H1 (cell line): ENCODE measurements at regions not wholly inside any gene's neighbourhood (a gene's known extent, or its start where the extent isn't known, plus 50 kb on each side); places are given as distances from the start of the nearest gene placed in this dataset.

ENCODE experiments used
- CTCF ChIA-PET: fragments of 300-600 bp; sonication (Branson Sonifier 250); formaldehyde crosslinking; loops from one replicate; lab custom pipeline; 2021; ENCODE audit not compliant: partially characterized antibody; lab: Charles Lee
- POLR2A ChIA-PET: fragments of 300-600 bp; sonication (Branson Sonifier 250); formaldehyde crosslinking; loops from one replicate; lab custom pipeline; 2021; ENCODE audit warnings: inconsistent platforms; ENCODE audit not compliant: partially characterized antibody; lab: Charles Lee
- DNase-seq, 2 experiments: peaks; one replicate each; pipeline versions ENCODE4 v3.0.0 to v3.0.0-alpha.2; 2010 to 2022; ENCODE audit warnings: low spot score in 2 of 2, low read depth in 1 of 2, mixed read lengths in 1 of 2
- FAIRE-seq: peaks from 2 replicates; lab custom pipeline; 2011; peaks lifted over from hg19 to GRCh38; lab: Jason Lieb, UNC
- H2AFZ ChIP-seq: 2 replicates; pipeline ENCODE4 v1.8.1; 2012; ENCODE audit warnings: low read length, inconsistent platforms
- H2AK5ac ChIP-seq: 2 replicates; pipeline ENCODE4 v1.6.1; 2013; ENCODE audit warnings: low read depth, low read length
- H2BK120ac ChIP-seq: replicated peaks from 2 replicates; pipeline ENCODE3; 2013; ENCODE audit warnings: low read depth, low read length, inconsistent platforms
- H2BK12ac ChIP-seq: 2 replicates; pipeline ENCODE4 v1.6.1; 2013; ENCODE audit warnings: low read depth, low read length
- H2BK15ac ChIP-seq: 2 replicates; pipeline ENCODE4 v1.6.1; 2013; ENCODE audit warnings: low read length
- H2BK20ac ChIP-seq: 2 replicates; pipeline ENCODE4 v1.6.1; 2013; ENCODE audit warnings: low read length
- H2BK5ac ChIP-seq: 2 replicates; pipeline ENCODE4 v1.6.1; 2013; ENCODE audit warnings: low read depth, low read length
- H3K14ac ChIP-seq: 2 replicates; pipeline ENCODE4 v1.6.1; 2013; ENCODE audit warnings: inconsistent platforms; ENCODE audit not compliant: insufficient read length
- H3K18ac ChIP-seq: 2 replicates; pipeline ENCODE4 v1.6.1; 2013; ENCODE audit warnings: low read length; ENCODE audit errors: extremely low read depth
- H3K23ac ChIP-seq: 2 replicates; pipeline ENCODE4 v1.6.1; 2013; ENCODE audit warnings: inconsistent platforms; ENCODE audit not compliant: insufficient read length
- H3K23me2 ChIP-seq: 2 replicates; pipeline ENCODE4 v1.6.1; 2013; ENCODE audit warnings: low read depth, low read length
- H3K27ac ChIP-seq: 2 replicates; pipeline ENCODE4 v1.6.1; 2011; ENCODE audit warnings: low read depth, low read length, inconsistent platforms
- H3K27me3 ChIP-seq, 4 experiments: replicated peaks in 1 of 4; 1 replicate in 1 of 4; 2 replicates in 3 of 4; pipeline versions ENCODE4 v1.6.1 to v1.8.1; 2011 to 2013; ENCODE audit warnings: low read length in 3 of 4, mild to moderate bottlenecking in 3 of 4, inconsistent platforms in 2 of 4, mixed read lengths in 2 of 4, moderate library complexity in 1 of 4; ENCODE audit not compliant: control insufficient read depth in 3 of 4, insufficient read depth in 3 of 4; ENCODE audit errors: extremely low read depth in 1 of 4
- H3K36me3 ChIP-seq, 4 experiments: 2 replicates each; pipeline versions ENCODE4 v1.6.1 to v1.8.1; 2011 to 2013; ENCODE audit warnings: mild to moderate bottlenecking in 4 of 4, low read length in 3 of 4, moderate library complexity in 2 of 4, control low read depth in 1 of 4, inconsistent platforms in 1 of 4; ENCODE audit not compliant: insufficient read depth in 4 of 4, control insufficient read depth in 2 of 4
- H3K4ac ChIP-seq: replicated peaks from 2 replicates; pipeline ENCODE3; 2013; ENCODE audit warnings: low read length, low read depth, mixed read lengths, inconsistent platforms; ENCODE audit not compliant: insufficient read length
- H3K4me1 ChIP-seq, 4 experiments: replicated peaks in 1 of 4; 1 replicate in 1 of 4; 2 replicates in 3 of 4; pipeline versions ENCODE4 v1.6.1 to v1.8.1; 2011 to 2013; ENCODE audit warnings: low read length in 3 of 4, inconsistent platforms in 2 of 4, mixed read lengths in 1 of 4; ENCODE audit not compliant: insufficient read depth in 4 of 4, control insufficient read depth in 3 of 4
- H3K4me2 ChIP-seq, 2 experiments: 2 replicates each; pipeline versions ENCODE4 v1.6.1 to v1.8.1; 2011 to 2013; ENCODE audit warnings: low read depth in 2 of 2, low read length in 2 of 2, control low read depth in 1 of 2, inconsistent platforms in 1 of 2, mild to moderate bottlenecking in 1 of 2; ENCODE audit not compliant: insufficient read depth in 1 of 2
- H3K4me3 ChIP-seq, 4 experiments: fragments of 200-600, 300-600 bp in 1 of 4; sonication (generic), shearing (Covaris generic), sonication (Bioruptor Twin) in 1 of 4; 2 replicates each; pipeline versions ENCODE4 v1.5.1 to v1.8.1; 2011 to 2016; ENCODE audit warnings: low read length in 4 of 4, low read depth in 3 of 4, control low read depth in 2 of 4, inconsistent platforms in 2 of 4, mild to moderate bottlenecking in 2 of 4, mixed read lengths in 1 of 4, moderate library complexity in 1 of 4; ENCODE audit not compliant: insufficient read depth in 2 of 4; ENCODE audit errors: extremely low read depth in 1 of 4
- H3K56ac ChIP-seq: replicated peaks from 2 replicates; pipeline ENCODE3; 2013; ENCODE audit warnings: low read depth, mild to moderate bottlenecking, mixed read lengths, low read length, inconsistent platforms; ENCODE audit not compliant: insufficient read length
- H3K79me1 ChIP-seq: 2 replicates; pipeline ENCODE4 v1.6.1; 2013; ENCODE audit warnings: low read depth, low read length, control low read depth
- H3K79me2 ChIP-seq, 2 experiments: 2 replicates each; pipeline versions ENCODE4 v1.6.1 to v1.8.1; 2012 to 2013; ENCODE audit warnings: low read length in 2 of 2, mild to moderate bottlenecking in 2 of 2, inconsistent platforms in 1 of 2; ENCODE audit not compliant: insufficient read depth in 2 of 2, control insufficient read depth in 1 of 2
- H3K9ac ChIP-seq, 4 experiments: replicated peaks in 1 of 4; 1 replicate in 1 of 4; 2 replicates in 3 of 4; pipeline versions ENCODE4 v1.6.1 to v1.8.1; 2011 to 2013; ENCODE audit warnings: low read depth in 3 of 4, low read length in 3 of 4, control low read depth in 2 of 4, mild to moderate bottlenecking in 2 of 4, moderate library complexity in 2 of 4, inconsistent platforms in 1 of 4; ENCODE audit errors: extremely low read depth in 1 of 4
- H3K9me3 ChIP-seq, 2 experiments: 2 replicates each; pipeline versions ENCODE4 v1.6.1 to v1.8.1; 2012 to 2013; ENCODE audit warnings: mild to moderate bottlenecking in 2 of 2, moderate library complexity in 2 of 2, control low read depth in 1 of 2, inconsistent platforms in 1 of 2, low read depth in 1 of 2, low read length in 1 of 2, mixed read lengths in 1 of 2; ENCODE audit not compliant: insufficient read depth in 2 of 2
- H4K20me1 ChIP-seq, 2 experiments: replicated peaks in 1 of 2; 2 replicates each; pipeline versions ENCODE3 to v1.8.1; 2011 to 2013; ENCODE audit warnings: inconsistent platforms in 2 of 2, low read length in 2 of 2, mild to moderate bottlenecking in 1 of 2; ENCODE audit not compliant: insufficient read depth in 2 of 2, control insufficient read depth in 1 of 2
- H4K5ac ChIP-seq: 2 replicates; pipeline ENCODE4 v1.6.1; 2013; ENCODE audit warnings: low read length, low read depth, mixed read lengths, inconsistent platforms; ENCODE audit not compliant: insufficient read length
- H4K8ac ChIP-seq: 2 replicates; pipeline ENCODE4 v1.8.0; 2013; ENCODE audit warnings: mild to moderate bottlenecking, moderate library complexity, low read length, inconsistent platforms; ENCODE audit not compliant: insufficient read depth; ENCODE audit errors: extremely low read depth
- H4K91ac ChIP-seq: replicated peaks from 2 replicates; pipeline ENCODE3; 2013; ENCODE audit warnings: low read length, mixed read lengths, inconsistent platforms; ENCODE audit not compliant: insufficient read length
- JUN ChIP-seq: IDR thresholded peaks from 2 replicates; pipeline ENCODE4 v1.6.1; 2011; ENCODE audit warnings: low read depth, mild to moderate bottlenecking, improper control_type of control experiment, low read length
- SIX5 ChIP-seq: IDR thresholded peaks from 2 replicates; pipeline ENCODE4 v1.6.1; 2011; ENCODE audit warnings: mild to moderate bottlenecking, low read depth, low read length
- TAF7 ChIP-seq: optimal IDR thresholded peaks from 2 replicates; pipeline ENCODE3; 2011; ENCODE audit warnings: low read depth, mild to moderate bottlenecking, inconsistent platforms, low read length, moderate library complexity, borderline replicate concordance
- WGBS, 2 experiments: shearing (Covaris generic) in 1 of 2; methylation state at CpG; one replicate each; pipeline versions ENCODE4 v1.1.6 to v1.1.7; 2013 to 2015; ENCODE audit warnings: low lambda C conversion rate in 2 of 2, mixed read lengths in 2 of 2, inconsistent platforms in 1 of 2, low coverage in 1 of 2, missing lambda C conversion rate in 1 of 2; ENCODE audit not compliant: insufficient replicate concordance in 2 of 2, insufficient coverage in 1 of 2, insufficient read length in 1 of 2; ENCODE audit errors: extremely low coverage in 1 of 2, missing lambda C conversion rate in 1 of 2; 5-methylcytosine and 5-hydroxymethylcytosine counted together

DNA sequence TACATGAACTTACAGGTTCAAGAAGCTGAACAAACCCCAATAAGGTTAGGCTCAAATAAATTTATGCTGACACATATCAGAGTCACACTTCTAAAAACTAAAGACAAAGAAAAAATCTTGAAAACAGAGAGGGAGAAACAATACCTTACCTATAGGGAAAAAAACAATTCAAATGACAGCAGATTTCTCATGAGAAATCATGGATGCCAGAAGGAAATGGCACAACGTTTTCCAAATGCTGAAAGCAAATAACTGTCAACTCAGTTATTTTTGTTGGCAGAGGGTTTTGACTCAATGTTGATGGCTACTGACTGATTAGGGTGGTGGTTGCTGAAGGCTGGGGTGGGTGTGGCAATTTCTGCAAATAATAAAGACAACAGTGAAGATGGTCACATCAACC, 239.4 kb downstream of the ARHGAP12 start:
- H3K36me3 ChIP-seq: no peaks in the 10 kb centered on the region
- H2BK12ac ChIP-seq: no peak overlapping the region
- H4K20me1 ChIP-seq: no peaks in the 10 kb centered on the region
- H2BK120ac ChIP-seq: no peak overlapping the region
- no peak overlapping the region for H4K8ac ChIP-seq
- no peak overlapping the region for H2AK5ac ChIP-seq
- DNase-seq (no peak), FAIRE-seq (no peak)
- CTCF ChIA-PET: interaction anchor here (1.2 kb wide), 1 partner anchor 10 kb away, joined by 3 read pairs; no protein-coding TSS in a partner anchor
- no peak overlapping the region for H3K27ac ChIP-seq
- H3K9me3 ChIP-seq: peaks cover 25 to 36% of the 10 kb centered on the region in 2 experiments
- no peak overlapping the region for H2BK20ac ChIP-seq
- POLR2A ChIA-PET: no interaction called here
- H3K4me3 ChIP-seq: no peak overlapping the region
- H3K4ac ChIP-seq: no peak overlapping the region
- H3K79me1 ChIP-seq: no peaks in the 10 kb centered on the region
- H3K4me1 ChIP-seq: peaks cover 0 to 4% (median 2%) of the 10 kb centered on the region in 4 experiments; a peak in 4 of 7 replicates
- no peak overlapping the region for H3K9ac ChIP-seq
- no peak overlapping the region for H3K18ac ChIP-seq
- H3K14ac ChIP-seq: no peak overlapping the region
- no peaks in the 10 kb centered on the region for H3K23me2 ChIP-seq
- H3K4me2 ChIP-seq: no peak overlapping the region
- WGBS, 2 experiments: 62% methylated on average over 1 of the region's 1 CpG; no CpG with 5 or more reads in 1 of the 2 experiments
- H2BK15ac ChIP-seq: no peak overlapping the region
- H2AFZ ChIP-seq: no peak overlapping the region
- H4K91ac ChIP-seq: no peak overlapping the region
- H2BK5ac ChIP-seq: no peak overlapping the region
- H3K79me2 ChIP-seq: no peaks in the 10 kb centered on the region
- no peak overlapping the region for H3K23ac ChIP-seq
- no peak overlapping the region for H4K5ac ChIP-seq
- H3K27me3 ChIP-seq: no peaks in the 10 kb centered on the region
- H3K56ac ChIP-seq: no peak overlapping the region
- TF ChIP-seq JUN (no peak), SIX5 (no peak), TAF7 (no peak)
